ENCODE measurements at regions not wholly inside any gene's neighbourhood (a gene's known extent, or its start where the extent isn't known, plus 50 kb on each side); places are given as distances from the start of the nearest gene placed in this dataset.

DNA sequence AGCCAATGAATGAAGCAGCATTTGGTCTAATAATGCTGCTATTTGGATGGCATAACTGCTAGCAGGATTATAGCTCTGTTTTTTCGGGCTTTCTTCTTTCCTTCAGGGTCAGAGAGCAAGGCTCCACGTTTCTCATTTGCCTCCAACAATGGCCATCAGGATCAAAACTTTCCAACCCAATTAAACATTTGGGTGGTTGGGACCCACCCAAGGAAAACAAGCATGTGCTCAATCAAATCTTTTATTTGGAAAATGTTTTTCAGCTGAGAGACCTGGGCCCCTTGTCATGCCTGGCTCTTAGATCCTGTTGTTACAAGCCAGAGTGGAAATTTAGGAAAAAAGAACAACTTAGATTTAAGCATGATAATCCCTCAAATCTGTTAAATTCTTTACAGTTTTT, 373.1 kb upstream of the USP24 start:
- TF ChIP-seq, protein P1, sequence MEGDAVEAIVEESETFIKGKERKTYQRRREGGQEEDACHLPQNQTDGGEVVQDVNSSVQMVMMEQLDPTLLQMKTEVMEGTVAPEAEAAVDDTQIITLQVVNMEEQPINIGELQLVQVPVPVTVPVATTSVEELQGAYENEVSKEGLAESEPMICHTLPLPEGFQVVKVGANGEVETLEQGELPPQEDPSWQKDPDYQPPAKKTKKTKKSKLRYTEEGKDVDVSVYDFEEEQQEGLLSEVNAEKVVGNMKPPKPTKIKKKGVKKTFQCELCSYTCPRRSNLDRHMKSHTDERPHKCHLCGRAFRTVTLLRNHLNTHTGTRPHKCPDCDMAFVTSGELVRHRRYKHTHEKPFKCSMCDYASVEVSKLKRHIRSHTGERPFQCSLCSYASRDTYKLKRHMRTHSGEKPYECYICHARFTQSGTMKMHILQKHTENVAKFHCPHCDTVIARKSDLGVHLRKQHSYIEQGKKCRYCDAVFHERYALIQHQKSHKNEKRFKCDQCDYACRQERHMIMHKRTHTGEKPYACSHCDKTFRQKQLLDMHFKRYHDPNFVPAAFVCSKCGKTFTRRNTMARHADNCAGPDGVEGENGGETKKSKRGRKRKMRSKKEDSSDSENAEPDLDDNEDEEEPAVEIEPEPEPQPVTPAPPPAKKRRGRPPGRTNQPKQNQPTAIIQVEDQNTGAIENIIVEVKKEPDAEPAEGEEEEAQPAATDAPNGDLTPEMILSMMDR (IDR thresholded peaks at IDR 0.05; ENCODE audit: low read length): no peak
- no peak for TF ChIP-seq EZH2 (IDR thresholded peaks at IDR 0.05; ENCODE audit: borderline replicate concordance, low read length)
